DOHH2 (cell line): ENCODE measurements at regions not wholly inside any gene's neighbourhood (a gene's known extent, or its start where the extent isn't known, plus 50 kb on each side); places are given as distances from the start of the nearest gene placed in this dataset.

ENCODE experiments used
- H3F3A ChIP-seq: fragments of 200-600 bp; sonication (generic), shearing (Covaris generic); 2 replicates; pipeline ENCODE4 v1.6.0; 2016; ENCODE audit warnings: antibody characterized with exemption, mild to moderate bottlenecking; ENCODE audit not compliant: control insufficient read depth, insufficient read depth
- H3K27ac ChIP-seq: fragments of 200-600 bp; sonication (generic); 2 replicates; pipeline ENCODE4 v1.5.1; 2014; ENCODE audit warnings: low read depth, mild to moderate bottlenecking, low read length, moderate library complexity
- H3K27me3 ChIP-seq: fragments of 200-600 bp; sonication (generic); 2 replicates; pipeline ENCODE4 v1.6.1; 2014; ENCODE audit warnings: mild to moderate bottlenecking, low read length, mixed read lengths; ENCODE audit not compliant: control insufficient read depth
- H3K36me3 ChIP-seq: fragments of 200-600 bp; sonication (generic); 2 replicates; pipeline ENCODE4 v1.6.1; 2014; ENCODE audit warnings: mild to moderate bottlenecking, low read length, moderate library complexity, mixed read lengths; ENCODE audit not compliant: control insufficient read depth
- H3K4me1 ChIP-seq: fragments of 200-600 bp; sonication (generic); 2 replicates; pipeline ENCODE4 v1.6.1; 2014; ENCODE audit warnings: mild to moderate bottlenecking, low read length, mixed read lengths; ENCODE audit not compliant: control insufficient read depth
- H3K4me2 ChIP-seq: fragments of 200-600 bp; sonication (generic); 2 replicates; pipeline ENCODE4 v1.6.0; 2014; ENCODE audit warnings: mild to moderate bottlenecking, low read length, moderate library complexity
- H3K4me3 ChIP-seq: fragments of 200-600 bp; sonication (generic); 2 replicates; pipeline ENCODE4 v1.5.1; 2014; ENCODE audit warnings: mild to moderate bottlenecking, low read length, mixed read lengths
- H3K79me2 ChIP-seq: fragments of 200-600 bp; sonication (generic); 2 replicates; pipeline ENCODE4 v1.6.1; 2014; ENCODE audit warnings: mild to moderate bottlenecking, low read length, mixed read lengths; ENCODE audit not compliant: control insufficient read depth
- H3K9me2 ChIP-seq: fragments of 200-600 bp; sonication (generic); replicated peaks from 2 replicates; pipeline ENCODE4 v1.6.1; 2014; ENCODE audit warnings: mild to moderate bottlenecking, low read length, mixed read lengths; ENCODE audit not compliant: control insufficient read depth
- H3K9me3 ChIP-seq: fragments of 200-600 bp; sonication (generic); 2 replicates; pipeline ENCODE4 v1.6.1; 2014; ENCODE audit warnings: antibody characterized with exemption, low read length, mixed read lengths; ENCODE audit not compliant: control insufficient read depth, insufficient read depth
- H4K20me1 ChIP-seq: fragments of 200-600 bp; sonication (generic); 2 replicates; pipeline ENCODE4 v1.6.0; 2014; ENCODE audit warnings: low read depth, mild to moderate bottlenecking, antibody characterized with exemption, low read length, moderate library complexity; ENCODE audit not compliant: control insufficient read depth, insufficient read depth
- EZH2phosphoT487 ChIP-seq: fragments of 200-600 bp; sonication (generic); IDR thresholded peaks from 2 replicates; pipeline ENCODE4 v1.6.1; 2017; ENCODE audit warnings: borderline replicate concordance, mild to moderate bottlenecking, antibody characterized with exemption, low read length, moderate library complexity, mixed read lengths
- TF ChIP-seq, protein P1 (sequence below): fragments of 200-600 bp; sonication (generic); IDR thresholded peaks from one replicate; pipeline ENCODE4 v1.5.1; 2014; ENCODE audit warnings: antibody characterized with exemption, mild to moderate bottlenecking, low read depth, low read length; ENCODE audit not compliant: poor library complexity, severe bottlenecking

- Histone ChIP-seq H4K20me1 (no peaks in the 10 kb centered on the region), H3K27me3 (no peaks in the 10 kb centered on the region), H3K4me1 (no peaks in the 10 kb centered on the region), H3K27ac (no peak overlapping the region), H3K36me3 (no peaks in the 10 kb centered on the region), H3K4me3 (no peak overlapping the region), H3K9me3 (no peaks in the 10 kb centered on the region), H3K9me2 (no peaks in the 10 kb centered on the region), H3K4me2 (no peak overlapping the region), H3F3A (no peaks in the 10 kb centered on the region), H3K79me2 (no peaks in the 10 kb centered on the region)
- TF ChIP-seq EZH2phosphoT487 = no peak
- TF ChIP-seq, protein P1, sequence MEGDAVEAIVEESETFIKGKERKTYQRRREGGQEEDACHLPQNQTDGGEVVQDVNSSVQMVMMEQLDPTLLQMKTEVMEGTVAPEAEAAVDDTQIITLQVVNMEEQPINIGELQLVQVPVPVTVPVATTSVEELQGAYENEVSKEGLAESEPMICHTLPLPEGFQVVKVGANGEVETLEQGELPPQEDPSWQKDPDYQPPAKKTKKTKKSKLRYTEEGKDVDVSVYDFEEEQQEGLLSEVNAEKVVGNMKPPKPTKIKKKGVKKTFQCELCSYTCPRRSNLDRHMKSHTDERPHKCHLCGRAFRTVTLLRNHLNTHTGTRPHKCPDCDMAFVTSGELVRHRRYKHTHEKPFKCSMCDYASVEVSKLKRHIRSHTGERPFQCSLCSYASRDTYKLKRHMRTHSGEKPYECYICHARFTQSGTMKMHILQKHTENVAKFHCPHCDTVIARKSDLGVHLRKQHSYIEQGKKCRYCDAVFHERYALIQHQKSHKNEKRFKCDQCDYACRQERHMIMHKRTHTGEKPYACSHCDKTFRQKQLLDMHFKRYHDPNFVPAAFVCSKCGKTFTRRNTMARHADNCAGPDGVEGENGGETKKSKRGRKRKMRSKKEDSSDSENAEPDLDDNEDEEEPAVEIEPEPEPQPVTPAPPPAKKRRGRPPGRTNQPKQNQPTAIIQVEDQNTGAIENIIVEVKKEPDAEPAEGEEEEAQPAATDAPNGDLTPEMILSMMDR = no peak
Observed at GRCh38 chr18:79600141-79600540, 79.5 kb upstream of the CTDP1 start.

GRCh38 chr18:79600596-79600995 is 79.0 kb upstream of the CTDP1 start:
- H3K36me3 ChIP-seq = no peaks in the 10 kb centered on the region
- no peaks in the 10 kb centered on the region for H3K9me2 ChIP-seq
- H3K9me3 ChIP-seq = no peaks in the 10 kb centered on the region
- no peak overlapping the region for H3K4me2 ChIP-seq
- no peaks in the 10 kb centered on the region for H3K4me1 ChIP-seq
- H3K4me3 ChIP-seq = no peak overlapping the region
- TF ChIP-seq EZH2phosphoT487 = no peak
- TF ChIP-seq, protein P1 = no peak
- no peaks in the 10 kb centered on the region for H3K79me2 ChIP-seq
- no peak overlapping the region for H3K27ac ChIP-seq
- H3K27me3 ChIP-seq = no peaks in the 10 kb centered on the region
- no peaks in the 10 kb centered on the region for H4K20me1 ChIP-seq
- no peaks in the 10 kb centered on the region for H3F3A ChIP-seq

DNA sequence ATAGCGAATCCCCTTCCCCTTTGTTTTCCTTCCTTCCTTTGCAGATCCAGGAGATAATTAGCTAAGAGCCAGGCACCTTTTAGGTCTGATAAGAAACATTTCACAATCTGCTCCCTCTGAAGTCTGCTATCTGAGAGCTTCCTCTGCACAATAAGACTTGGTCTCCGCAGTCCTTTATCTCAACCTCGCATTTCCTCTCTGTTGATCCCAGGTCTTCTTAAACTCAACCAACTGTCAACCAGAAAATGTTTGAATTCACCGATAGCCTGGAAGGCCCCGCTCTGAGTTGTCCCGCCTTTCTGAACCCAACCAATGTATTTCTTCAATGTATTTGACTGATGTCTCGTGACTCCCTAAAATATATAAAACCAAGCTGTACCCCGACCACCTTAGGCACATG is 78.4 kb upstream of the CTDP1 start:
- Histone ChIP-seq H3K4me3 (no peak overlapping the region), H3F3A (no peaks in the 10 kb centered on the region), H3K36me3 (no peaks in the 10 kb centered on the region), H3K4me1 (no peaks in the 10 kb centered on the region), H3K4me2 (no peak overlapping the region), H3K27me3 (no peaks in the 10 kb centered on the region), H3K9me2 (no peaks in the 10 kb centered on the region), H3K27ac (no peak overlapping the region), H3K9me3 (no peaks in the 10 kb centered on the region), H4K20me1 (no peaks in the 10 kb centered on the region), H3K79me2 (no peaks in the 10 kb centered on the region)
- no peak for TF ChIP-seq EZH2phosphoT487
- TF ChIP-seq, protein P1 = no peak
